Fibroblast of lung (primary cell): ENCODE measurements at regions not wholly inside any gene's neighbourhood (a gene's known extent, or its start where the extent isn't known, plus 50 kb on each side); places are given as distances from the start of the nearest gene placed in this dataset.

Experiments
- DNase-seq, 2 donors: peaks; one replicate each; pipeline versions ENCODE4 v3.0.0 to v3.0.0-alpha.2; 2010; ENCODE audit warnings: low read depth in 2 of 2
- H2AFZ ChIP-seq: 2 replicates; pipeline ENCODE4 v1.5.1; 2012; ENCODE audit warnings: low read length, control low read depth, inconsistent platforms
- H3K27ac ChIP-seq: 2 replicates; pipeline ENCODE4 v1.5.1; 2011; ENCODE audit warnings: low read length, control low read depth; ENCODE audit not compliant: insufficient read depth
- H3K27me3 ChIP-seq: 2 replicates; pipeline ENCODE4 v1.5.1; 2011; ENCODE audit warnings: mild to moderate bottlenecking, low read length; ENCODE audit not compliant: control insufficient read depth, insufficient read depth
- H3K36me3 ChIP-seq: 2 replicates; pipeline ENCODE4 v1.5.1; 2011; ENCODE audit warnings: low read length; ENCODE audit not compliant: control insufficient read depth, insufficient read depth
- H3K4me1 ChIP-seq: 2 replicates; pipeline ENCODE4 v1.5.1; 2011; ENCODE audit warnings: low read length; ENCODE audit not compliant: control insufficient read depth, insufficient read depth; ENCODE audit errors: extremely low read depth
- H3K4me2 ChIP-seq: 2 replicates; pipeline ENCODE4 v1.5.1; 2011; ENCODE audit warnings: low read length, control low read depth; ENCODE audit not compliant: insufficient read depth; ENCODE audit errors: extremely low read depth
- H3K4me3 ChIP-seq, 4 experiments: fragments of 200-600 bp in 1 of 4; sonication (generic) in 1 of 4; replicated peaks in 1 of 4; 2 replicates each; pipeline ENCODE4 v1.5.1; 2011 to 2016; ENCODE audit warnings: low read length in 4 of 4, low read depth in 3 of 4, mild to moderate bottlenecking in 3 of 4, control low read depth in 2 of 4, inconsistent platforms in 1 of 4, mixed read lengths in 1 of 4; ENCODE audit not compliant: insufficient read depth in 1 of 4; ENCODE audit errors: control extremely low read depth in 1 of 4
- H3K79me2 ChIP-seq: 2 replicates; pipeline ENCODE4 v1.5.1; 2012; ENCODE audit warnings: mild to moderate bottlenecking, low read length, inconsistent platforms; ENCODE audit not compliant: control insufficient read depth, insufficient read depth
- H3K9ac ChIP-seq: 2 replicates; pipeline ENCODE4 v1.5.1; 2011; ENCODE audit warnings: mild to moderate bottlenecking, low read length, control low read depth; ENCODE audit not compliant: insufficient read depth
- H3K9me3 ChIP-seq: 2 replicates; pipeline ENCODE4 v1.5.1; 2012; ENCODE audit warnings: low read depth, low read length; ENCODE audit not compliant: control insufficient read depth, insufficient read depth
- H4K20me1 ChIP-seq: 2 replicates; pipeline ENCODE4 v1.5.1; 2011; ENCODE audit warnings: low read length; ENCODE audit not compliant: control insufficient read depth, insufficient read depth; ENCODE audit errors: extremely low read depth
- CTCF ChIP-seq, 2 donors: IDR thresholded peaks in 1 of 2; conservative IDR thresholded peaks in 1 of 2; 1 replicate in 1 of 2; 2 replicates in 1 of 2; pipeline ENCODE4 v1.5.1; 2011 to 2012; ENCODE audit warnings: low read length in 2 of 2, control low read depth in 1 of 2, inconsistent platforms in 1 of 2, low read depth in 1 of 2, mild to moderate bottlenecking in 1 of 2
- EZH2 ChIP-seq: IDR thresholded peaks from 2 replicates; pipeline ENCODE4 v1.5.1; 2012; ENCODE audit warnings: low read length, control low read depth, mild to moderate bottlenecking; ENCODE audit errors: missing control alignments

GRCh38 chr22:44627521-44628139, 74.4 kb upstream of the PRR5 start:
- Histone ChIP-seq H3K4me3 (no peak overlapping the region), H3K27ac (no peak overlapping the region), H3K4me2 (no peak overlapping the region), H3K36me3 (no peaks in the 10 kb centered on the region), H3K9ac (no peak overlapping the region), H3K9me3 (no peaks in the 10 kb centered on the region), H3K27me3 (no peaks in the 10 kb centered on the region), H4K20me1 (no peaks in the 10 kb centered on the region), H3K79me2 (no peaks in the 10 kb centered on the region), H2AFZ (no peak overlapping the region), H3K4me1 (no peaks in the 10 kb centered on the region)
- DNase-seq = no peak
- TF ChIP-seq CTCF (conservative IDR thresholded peaks at IDR 0.05 in 1 of 2, IDR thresholded peaks at IDR 0.05 in 1 of 2; ENCODE audit: low read depth in 1 of 2, low read length in 2 of 2) = no peak
- TF ChIP-seq EZH2 = no peak

- Histone ChIP-seq H3K36me3 (no peaks in the 10 kb centered on the region), H3K27me3 (no peaks in the 10 kb centered on the region), H3K4me1 (no peaks in the 10 kb centered on the region), H2AFZ (no peak overlapping the region), H3K4me2 (no peak overlapping the region), H4K20me1 (no peaks in the 10 kb centered on the region), H3K4me3 (no peak overlapping the region), H3K9me3 (no peaks in the 10 kb centered on the region), H3K27ac (no peak overlapping the region), H3K9ac (no peak overlapping the region), H3K79me2 (no peaks in the 10 kb centered on the region)
- TF ChIP-seq CTCF (conservative IDR thresholded peaks at IDR 0.05 in 1 of 2, IDR thresholded peaks at IDR 0.05 in 1 of 2; ENCODE audit: low read depth in 1 of 2, low read length in 2 of 2) = peak; percentile 90 to 94
- no peak for TF ChIP-seq EZH2
- DNase-seq = peak; percentile 20 to 51
Measured at GRCh38 chr22:44625981-44626687, 75.9 kb upstream of the PRR5 start.

GRCh38 chr22:44625421-44625760, 76.6 kb upstream of the PRR5 start:
- Histone ChIP-seq H2AFZ (no peak overlapping the region), H3K9me3 (no peaks in the 10 kb centered on the region), H3K4me3 (no peak overlapping the region), H3K4me2 (no peak overlapping the region), H3K27ac (no peak overlapping the region), H3K36me3 (no peaks in the 10 kb centered on the region), H3K27me3 (no peaks in the 10 kb centered on the region), H4K20me1 (no peaks in the 10 kb centered on the region), H3K79me2 (no peaks in the 10 kb centered on the region), H3K4me1 (no peaks in the 10 kb centered on the region), H3K9ac (no peak overlapping the region)
- DNase-seq = no peak
- no peak for TF ChIP-seq EZH2
- TF ChIP-seq CTCF (conservative IDR thresholded peaks at IDR 0.05 in 1 of 2, IDR thresholded peaks at IDR 0.05 in 1 of 2; ENCODE audit: low read depth in 1 of 2, low read length in 2 of 2) = no peak
